Left colon (tissue), 2 donors: ENCODE measurements at regions not wholly inside any gene's neighbourhood (a gene's known extent, or its start where the extent isn't known, plus 50 kb on each side); places are given as distances from the start of the nearest gene placed in this dataset.
"Not testable (repeated sequence)": the region's sequence is repeated elsewhere in the genome, so short reads cannot be mapped to it uniquely, and the experiment has no call there.

Experiments
- ATAC-seq: fragments of 200-7000 bp; cut with Tn5 transposase; one replicate; pipeline ENCODE4 v1.9.1; 2020; ENCODE audit warnings: mild to moderate bottlenecking, moderate library complexity
- DNase-seq, 2 donors: peaks; one replicate each; pipeline ENCODE4 v3.0.0-alpha.2; 2020
- intact Hi-C, 2 donors: fragments of 100-400 bp; cut with DNase I in 1 of 2; cut with micrococcal nuclease in 1 of 2; formaldehyde crosslinking; loops; one replicate each; pipeline versions ENCODE4 v1.11.2 to v1.14.0; 2022; cut with DNase I, micrococcal nuclease
- donor health status: DM: no; HTN: no; CAD: no.
- donor health status: DM: yes; HTN: yes; CAD: no.

DNA sequence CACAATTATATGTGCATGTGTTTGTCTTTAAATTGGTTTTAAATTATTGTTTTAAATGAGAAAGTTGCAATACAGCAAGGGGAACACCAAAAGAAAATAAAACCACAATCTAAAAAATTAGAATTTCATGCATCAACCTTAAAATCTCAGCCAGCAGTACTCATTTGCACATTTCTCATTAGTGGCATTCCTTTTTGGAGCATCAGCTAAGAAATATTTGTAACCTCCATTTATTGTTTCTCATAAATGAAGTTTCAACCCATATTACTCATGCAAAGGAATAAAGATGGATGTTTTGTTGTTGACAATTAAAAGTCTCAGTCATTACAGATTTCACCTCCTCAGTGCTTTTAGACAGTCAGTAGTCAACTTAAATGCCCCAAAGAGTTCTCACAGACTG is 160.1 kb downstream of the TBX15 start:
- intact Hi-C loops = no loop called here
- ATAC-seq = no peak
- no peak for DNase-seq

DNA sequence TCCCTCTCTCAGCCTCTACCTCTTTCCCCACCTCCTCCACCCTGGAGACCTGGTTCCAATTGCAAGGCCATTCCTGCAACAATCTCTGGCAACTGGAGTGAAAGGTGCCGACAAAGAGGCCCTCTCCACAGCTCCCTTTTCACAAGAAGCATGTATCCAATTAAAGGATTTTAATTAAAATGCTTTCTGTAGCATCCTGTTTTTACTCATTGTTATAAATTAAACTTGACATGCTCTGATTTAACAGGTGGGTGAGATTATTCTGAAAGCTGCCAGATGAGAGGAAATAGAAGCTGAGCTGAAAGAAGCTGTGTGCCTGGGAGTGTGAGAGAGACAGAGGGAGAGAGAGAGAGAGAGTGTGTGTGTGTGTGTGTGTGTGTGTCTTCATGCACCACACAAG is 160.5 kb downstream of the TBX15 start:
- intact Hi-C loops = no loop called here
- no peak for ATAC-seq

DNA sequence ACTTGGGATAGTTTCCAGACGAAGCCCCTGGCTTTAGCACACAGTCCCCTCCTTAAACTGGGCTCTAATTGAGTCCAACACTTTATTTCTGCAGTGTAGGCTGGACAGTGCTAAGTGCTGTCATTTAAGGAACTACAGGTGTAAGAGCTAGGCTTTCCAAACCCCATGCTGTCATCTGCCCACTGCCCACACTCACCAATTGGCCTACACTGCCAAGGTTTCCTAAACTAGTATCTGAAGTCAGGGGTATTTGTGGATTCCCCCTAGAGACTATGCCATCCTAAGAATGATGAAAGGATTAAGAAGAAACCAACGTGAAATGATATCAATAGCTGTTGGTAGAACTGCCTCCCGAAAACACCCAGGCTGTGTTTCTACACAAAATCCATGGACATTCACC is 160.9 kb downstream of the TBX15 start:
- ATAC-seq (no peak), DNase-seq (no peak)
- intact Hi-C loops = no loop called here

More for the DNA sequence above, 160.5 kb downstream of the TBX15 start:
- DNase-seq = no peak

DNA sequence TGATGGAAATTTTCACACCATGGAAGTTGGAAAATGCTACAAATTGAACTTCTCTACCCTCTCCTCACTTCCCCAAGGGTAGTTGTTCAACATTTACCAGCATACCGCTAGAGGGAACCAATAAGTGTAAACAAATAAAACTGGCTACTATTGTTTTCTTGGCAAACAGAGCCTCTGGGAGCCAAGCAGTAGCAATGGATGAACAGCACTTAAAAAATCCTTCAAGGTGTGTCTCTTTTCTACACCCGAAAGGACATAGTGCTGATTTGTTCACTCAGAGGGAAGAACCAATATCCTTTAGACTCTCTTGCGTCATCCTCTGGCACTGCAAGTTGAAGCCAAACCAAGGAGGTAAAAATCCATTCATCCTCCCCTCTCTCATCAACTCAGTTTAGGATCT is 161.5 kb downstream of the TBX15 start:
- DNase-seq (no peak), ATAC-seq (no peak)
- intact Hi-C loops = no loop called here

DNA sequence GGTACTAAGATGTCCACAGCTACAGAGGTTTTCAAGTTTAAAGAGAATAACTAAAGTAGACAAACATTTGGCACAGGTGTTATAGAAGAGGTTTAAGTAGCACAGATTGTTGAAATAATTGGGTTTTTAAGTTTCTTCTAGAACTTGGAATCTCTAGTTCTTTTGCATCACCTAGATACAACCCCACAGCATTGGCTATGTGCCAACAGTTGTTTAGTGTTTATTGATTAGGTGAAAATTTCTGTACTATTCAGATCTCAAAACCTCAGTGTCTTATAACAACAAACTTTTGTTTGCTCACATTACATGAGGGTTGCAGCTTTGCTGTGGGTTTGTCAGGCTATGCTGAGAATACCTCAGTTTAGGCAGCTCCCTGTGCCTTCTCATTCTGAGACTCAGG is 162.5 kb downstream of the TBX15 start:
- no peak for DNase-seq
- intact Hi-C loops = no loop called here
- no peak for ATAC-seq

DNA sequence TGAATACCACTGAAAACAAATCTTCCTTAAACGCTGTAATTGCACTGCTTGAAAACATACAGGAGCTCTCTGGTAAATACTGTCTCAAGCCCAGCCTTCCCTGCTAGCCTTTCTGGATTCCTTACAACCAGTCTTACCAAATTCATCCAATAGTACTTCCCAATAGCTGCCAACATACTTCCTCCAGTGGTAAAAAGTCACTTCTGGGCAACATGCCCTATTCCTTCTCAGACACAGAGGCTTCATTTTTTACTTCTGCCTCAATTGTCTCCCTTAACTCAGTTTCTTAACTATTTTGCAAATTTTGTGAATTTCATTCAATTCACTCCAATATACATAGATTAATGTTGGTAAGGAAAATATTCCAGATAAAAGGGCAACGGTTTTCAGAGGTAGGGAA is 166.3 kb downstream of the TBX15 start:
- DNase-seq (no peak), ATAC-seq (no peak)
- intact Hi-C loops = no loop called here

DNA sequence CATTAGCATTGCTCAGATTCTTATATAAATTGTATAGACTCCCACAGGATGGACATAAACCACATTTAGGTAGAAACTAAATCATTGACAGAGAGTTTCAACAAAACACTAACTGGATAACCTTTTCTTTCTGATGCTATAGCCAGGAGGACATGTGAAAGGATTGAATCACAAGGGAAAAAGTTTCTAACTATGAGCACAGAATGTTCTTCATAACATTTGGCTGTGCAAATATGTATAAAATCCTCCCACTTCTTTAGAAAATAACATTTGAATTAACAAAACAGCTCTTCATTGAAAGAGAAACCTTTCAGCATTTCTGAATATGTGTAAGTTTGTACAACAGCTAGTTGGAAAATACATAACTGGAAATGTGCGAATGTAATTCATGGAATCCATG is 167.3 kb downstream of the TBX15 start:
- DNase-seq (no peak), ATAC-seq (no peak)
- intact Hi-C loops = no loop called here

DNA sequence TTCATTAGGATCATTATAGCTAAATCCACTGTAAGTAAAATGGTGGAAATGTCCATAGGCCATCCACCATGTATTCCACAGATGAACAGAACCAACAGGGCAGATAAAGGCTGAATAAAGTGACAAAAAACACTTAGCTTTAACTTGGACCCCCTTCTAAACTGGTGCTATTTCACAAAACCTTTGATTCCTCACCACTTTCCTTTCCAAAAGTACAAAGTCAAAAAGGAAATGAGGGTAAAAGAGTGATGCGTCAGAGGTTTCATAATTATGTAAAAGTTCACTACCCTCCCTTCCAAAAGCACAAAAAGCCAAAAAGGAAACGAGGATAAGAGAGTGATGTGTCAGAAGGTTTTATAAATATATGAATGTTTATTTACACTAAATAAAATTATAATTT is 172.2 kb downstream of the TBX15 start:
- DNase-seq = no peak
- intact Hi-C loops = no loop called here
- ATAC-seq = no peak

DNA sequence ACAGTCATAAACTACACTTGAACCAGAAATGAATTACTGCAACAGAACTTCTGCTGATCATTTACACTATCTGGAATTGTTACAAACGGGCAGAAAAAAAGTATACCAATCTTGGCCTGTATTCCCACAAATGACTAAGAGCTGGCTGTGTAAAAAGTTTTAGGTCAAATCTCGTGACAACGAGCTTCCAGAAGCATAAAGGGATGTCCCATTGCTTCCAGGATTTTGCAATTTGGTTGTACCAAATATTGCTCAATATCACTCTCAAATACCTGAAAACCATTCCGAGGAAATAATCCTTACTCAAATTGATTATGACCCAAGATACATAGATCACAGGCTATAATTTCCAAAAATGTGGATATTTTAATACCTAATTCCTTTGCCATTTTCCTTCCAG is 175.6 kb downstream of the TBX15 start:
- ATAC-seq (no peak), DNase-seq (no peak)
- intact Hi-C loops = no loop called here

DNA sequence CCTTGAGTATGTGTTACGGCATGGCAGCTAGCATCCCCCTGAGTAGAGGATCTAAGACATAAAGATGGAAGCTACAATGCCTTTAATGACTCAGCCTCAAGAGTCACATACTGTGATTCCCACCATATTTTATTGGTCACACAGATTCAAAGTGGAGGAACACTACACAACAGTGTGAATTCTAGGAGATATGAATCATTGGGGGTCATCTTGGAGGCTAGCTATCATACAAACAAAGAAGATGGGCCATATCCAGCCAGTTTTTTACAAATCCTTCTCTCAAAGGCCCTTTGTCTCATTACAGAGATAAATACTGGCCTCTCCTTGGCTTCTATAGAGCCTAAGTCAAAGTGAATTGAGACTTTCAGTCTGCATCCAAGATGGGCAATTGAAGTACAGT is 177.0 kb downstream of the TBX15 start:
- no peak for ATAC-seq
- intact Hi-C loops = no loop called here
- DNase-seq = no peak

DNA sequence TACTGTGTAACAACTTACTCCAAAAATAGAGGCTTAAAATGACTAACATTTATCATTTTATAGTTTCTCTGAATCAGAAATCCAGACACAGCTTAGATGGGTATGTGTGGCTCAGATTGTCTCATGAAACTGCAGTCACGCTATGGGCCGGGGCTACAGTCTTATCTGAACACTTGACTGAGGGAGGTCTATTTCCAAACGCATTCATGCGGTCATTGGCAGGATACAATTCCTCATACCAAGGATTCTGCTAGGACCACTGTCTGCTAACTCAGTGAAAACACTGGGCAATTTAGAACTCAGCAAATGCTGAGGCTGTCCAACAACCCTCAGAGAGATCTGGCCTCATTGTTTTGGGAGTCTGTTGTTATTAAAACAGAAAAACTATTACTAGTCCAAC is 178.6 kb downstream of the TBX15 start:
- intact Hi-C loops = no loop called here
- DNase-seq (no peak), ATAC-seq (no peak)

DNA sequence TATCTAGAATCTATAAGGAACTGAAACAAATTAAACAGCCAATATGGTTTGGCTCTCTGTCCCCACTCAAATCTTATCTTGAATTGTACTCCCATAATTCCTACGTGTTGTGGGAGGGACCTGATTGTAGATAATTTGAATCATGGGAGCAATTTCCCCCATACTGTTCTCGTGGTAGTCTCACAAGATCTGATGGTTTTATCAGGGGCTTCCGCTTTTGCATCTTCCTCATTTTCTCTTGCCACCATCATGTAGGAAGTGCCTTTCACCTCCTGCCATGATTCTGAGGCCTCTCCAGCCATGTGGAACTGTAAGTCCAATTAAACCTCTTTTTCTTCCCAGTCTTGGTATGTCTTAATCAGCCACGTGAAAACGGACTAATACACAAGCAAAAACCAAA is 185.0 kb downstream of the TBX15 start:
- intact Hi-C loops, DNase-seq, ATAC-seq: not testable (repeated sequence)

DNA sequence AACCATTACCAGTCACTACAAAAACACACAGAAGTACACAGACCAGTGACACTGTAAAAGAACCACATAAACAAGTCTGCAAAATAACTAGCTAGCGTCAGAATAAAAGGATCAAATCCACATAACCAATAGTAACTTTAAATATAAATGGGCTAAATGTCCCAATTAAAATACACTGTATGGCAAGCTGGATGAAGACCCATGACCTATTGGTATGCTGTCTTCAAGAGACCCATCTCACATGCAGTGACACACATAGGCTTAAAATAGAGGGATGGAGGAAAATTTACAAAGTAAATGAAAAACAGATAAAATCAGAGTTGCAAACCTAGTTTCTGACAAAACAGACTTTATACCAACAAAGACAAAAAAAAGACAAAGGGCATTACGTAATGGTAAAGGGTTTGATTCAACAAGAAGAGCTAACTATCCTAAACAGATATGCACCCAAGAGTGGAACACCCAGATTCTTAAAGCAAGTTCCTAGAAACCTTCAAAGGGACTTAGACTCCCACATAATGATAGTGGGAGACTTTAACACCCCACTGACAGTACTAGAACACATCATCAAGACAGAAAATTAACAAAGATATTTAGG is 196.9 kb downstream of the TBX15 start:
- DNase-seq = no peak
- intact Hi-C loops = no loop called here
- ATAC-seq = no peak

DNA sequence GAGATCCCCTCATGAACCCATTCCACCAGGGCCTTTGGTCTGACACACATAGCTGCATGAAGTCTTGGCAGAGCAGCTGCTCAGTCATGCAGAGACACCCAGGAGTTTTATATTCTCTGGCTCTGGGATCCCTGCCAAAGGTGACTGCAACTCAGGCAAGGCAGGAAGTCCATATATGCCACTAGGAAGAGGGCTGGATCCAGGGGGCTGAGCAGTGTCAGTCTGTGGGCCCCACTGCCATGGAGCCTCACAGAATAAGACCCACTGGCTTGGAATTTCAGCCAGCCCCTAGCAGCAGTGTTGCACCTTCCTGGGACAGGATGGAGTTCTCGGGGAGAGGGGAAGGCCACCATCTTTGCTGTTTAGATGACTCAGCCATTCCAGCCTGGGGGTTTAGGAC is 199.7 kb downstream of the TBX15 start:
- intact Hi-C loops = no loop called here
- DNase-seq (no peak), ATAC-seq (no peak)

DNA sequence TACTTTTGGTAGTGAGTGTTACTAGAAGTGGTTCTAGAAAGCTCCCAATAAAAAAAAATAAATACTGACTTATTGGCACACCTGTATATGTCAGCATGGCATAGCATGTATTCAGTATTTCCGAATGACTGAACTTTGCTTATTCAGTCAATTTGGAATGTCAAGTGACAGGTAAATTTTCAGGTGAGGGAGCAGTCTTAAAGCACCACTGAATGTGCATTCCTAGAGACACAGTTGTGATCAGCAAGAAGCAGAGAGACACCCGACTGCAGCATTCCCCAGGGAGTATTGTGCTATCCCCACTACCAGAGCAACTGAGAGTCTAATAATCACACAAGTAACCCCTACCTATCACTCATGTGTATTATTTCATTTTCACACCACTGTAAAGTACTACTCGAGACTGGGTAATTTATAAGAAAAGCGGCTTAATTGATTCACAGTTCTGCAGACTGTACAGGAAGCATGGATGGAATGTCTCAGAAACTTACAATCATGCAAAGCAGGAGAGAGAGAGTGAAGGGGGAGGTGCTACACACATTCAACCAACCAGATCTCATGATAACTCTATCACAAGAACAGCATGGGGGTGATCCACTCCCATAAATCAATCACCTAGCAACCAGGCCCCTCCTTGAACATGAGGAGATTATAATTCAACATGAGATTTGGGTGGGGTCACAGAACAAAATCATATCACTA is 201.5 kb downstream of the TBX15 start:
- intact Hi-C loops = no loop called here
- DNase-seq (no peak), ATAC-seq (no peak)

DNA sequence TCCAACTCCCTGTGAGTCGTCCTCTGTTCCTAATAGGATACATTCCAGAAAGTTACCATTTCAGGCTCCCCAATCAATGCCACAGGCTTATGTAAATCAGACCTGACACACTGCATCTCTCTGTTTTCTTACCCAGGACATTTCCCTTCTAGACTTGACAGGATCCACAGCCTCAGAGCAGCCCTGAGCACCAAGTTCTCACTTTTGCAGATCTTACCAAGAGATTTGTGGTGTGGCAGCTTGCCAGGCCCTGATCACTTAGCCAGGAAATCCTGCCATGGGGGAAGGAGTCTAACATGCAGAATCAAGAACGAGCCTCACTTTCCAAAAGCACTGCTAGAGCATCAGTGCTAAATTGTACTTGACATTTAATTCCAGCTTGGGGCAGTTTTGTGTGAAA is 202.9 kb downstream of the TBX15 start:
- intact Hi-C loops = no loop called here
- no peak for ATAC-seq

DNA sequence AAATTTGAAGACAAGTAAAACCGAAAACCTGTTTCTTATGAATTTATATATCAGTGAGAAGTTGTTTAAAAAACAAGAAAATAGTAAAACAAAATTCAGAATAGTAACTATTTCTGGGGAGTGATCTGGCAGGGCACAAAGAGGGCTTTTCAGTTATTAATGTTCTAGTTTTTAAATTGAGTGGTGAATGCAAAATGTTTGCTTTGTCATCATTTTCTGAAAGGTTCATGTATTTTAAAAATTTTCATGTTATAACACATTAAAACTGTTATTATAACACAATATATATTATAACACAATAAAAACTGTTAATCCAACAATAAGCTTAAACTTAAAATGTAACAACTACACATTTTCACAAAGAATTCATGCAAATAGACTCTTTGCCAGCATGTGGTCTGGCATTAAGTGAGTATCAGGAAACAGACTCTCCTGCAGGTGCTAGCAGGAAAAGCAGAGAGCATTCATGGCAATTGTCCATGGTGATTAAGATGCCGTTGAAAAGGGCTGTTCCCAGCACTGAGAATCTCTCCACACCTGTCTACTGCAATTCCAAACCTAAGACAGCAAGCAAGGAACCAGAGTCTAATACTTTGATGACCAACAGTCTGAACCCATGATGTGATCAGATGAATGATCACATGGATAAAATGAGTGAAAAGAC is 204.9 kb downstream of the TBX15 start:
- DNase-seq = no peak
- no peak for ATAC-seq
- intact Hi-C loops = no loop called here

More for the DNA sequence above, 202.9 kb downstream of the TBX15 start:
- DNase-seq = peak in 1 of 2 donors; percentile 6

DNA sequence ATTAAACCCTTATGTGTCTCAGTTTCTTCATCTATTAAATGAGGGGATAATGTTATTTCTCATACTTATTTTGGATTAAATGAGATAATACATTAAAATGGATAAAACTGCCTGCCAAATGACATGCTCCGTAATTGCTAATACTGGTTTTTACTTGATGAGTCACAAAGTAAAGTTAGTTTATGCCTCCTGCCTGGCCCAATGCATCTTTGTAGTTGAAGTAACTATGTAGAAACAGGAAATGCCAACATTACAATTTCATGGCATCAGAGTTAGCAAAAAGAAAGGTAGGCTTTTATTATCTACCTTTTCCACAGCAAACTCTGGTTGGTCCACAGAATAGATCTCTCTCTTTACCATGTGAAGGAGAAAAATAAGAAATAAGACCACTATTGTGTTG is 214.5 kb downstream of the TBX15 start:
- intact Hi-C loops = no loop called here
- DNase-seq (no peak), ATAC-seq (no peak)

DNA sequence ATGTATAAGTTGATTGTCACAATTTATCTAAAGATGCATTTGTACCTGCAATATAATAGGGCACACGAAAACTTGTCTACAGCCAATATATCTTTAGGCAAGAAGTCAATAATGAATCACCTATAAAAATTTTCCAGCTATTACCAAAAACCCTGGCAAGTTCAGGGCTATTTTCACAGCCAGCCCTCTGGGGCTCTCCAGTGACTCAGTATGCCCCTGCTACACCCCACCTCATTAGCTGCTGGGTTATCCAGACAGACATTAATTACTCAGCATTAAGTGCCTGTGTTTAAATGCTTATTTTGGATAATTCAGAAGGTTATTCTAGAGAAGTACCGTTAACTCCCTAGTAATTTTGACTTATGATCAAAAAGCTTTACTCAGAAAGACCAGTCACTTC is 220.2 kb downstream of the TBX15 start:
- intact Hi-C loops = no loop called here
- DNase-seq = no peak
- ATAC-seq = no peak

DNA sequence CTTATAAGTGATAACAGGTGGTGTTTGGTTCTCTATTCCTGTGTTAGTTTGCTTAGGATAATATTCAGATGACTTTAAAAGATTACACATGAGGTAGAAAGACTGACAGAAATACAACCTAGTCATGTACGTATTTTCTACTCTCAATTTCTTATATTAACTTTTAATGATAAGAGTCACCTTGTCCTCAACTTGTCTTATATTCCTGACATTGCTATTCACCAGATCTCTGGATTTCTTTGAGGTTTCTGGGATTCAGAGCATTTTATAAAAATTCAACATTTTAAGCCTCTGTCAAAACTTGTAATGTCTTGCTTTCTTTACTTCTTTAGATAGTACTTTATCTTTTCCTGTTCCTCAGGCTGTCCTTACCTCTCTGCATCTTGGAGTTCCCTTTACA is 234.2 kb downstream of the TBX15 start:
- intact Hi-C loops = no loop called here
- ATAC-seq (no peak), DNase-seq (no peak)

DNA sequence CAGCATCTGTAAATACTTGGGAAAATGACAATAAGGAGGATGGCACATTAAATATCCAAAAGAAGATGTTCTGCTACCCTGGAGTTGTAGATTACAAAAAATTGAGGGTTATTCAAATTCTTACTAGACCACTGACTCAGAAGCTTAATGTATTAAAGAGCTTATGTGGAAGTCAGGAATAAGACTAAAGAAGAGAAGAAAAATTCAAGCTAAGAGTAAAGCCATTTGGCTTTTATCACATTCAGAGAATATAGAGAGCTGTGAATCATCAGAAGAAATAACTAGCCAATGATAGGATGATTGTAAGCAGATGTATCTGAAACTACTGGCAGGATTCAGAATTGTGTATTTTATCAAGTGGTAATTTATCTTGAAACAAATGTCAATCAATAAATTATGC is 237.0 kb downstream of the TBX15 start:
- DNase-seq (no peak), ATAC-seq (no peak)
- intact Hi-C loops = no loop called here
